Breast epithelium (tissue), 3 donors: ENCODE measurements at regions not wholly inside any gene's neighbourhood (a gene's known extent, or its start where the extent isn't known, plus 50 kb on each side); places are given as distances from the start of the nearest gene placed in this dataset.

Experiments
- POLR2AphosphoS5 ChIP-seq, 3 donors: sonication (generic); formaldehyde crosslinking; IDR thresholded peaks; one replicate each; pipeline ENCODE4 v1.6.1; 2017; ENCODE audit warnings: antibody characterized with exemption in 3 of 3
- TF ChIP-seq, protein P1 (sequence below), 3 donors: fragments of 450-650 bp; IDR thresholded peaks; one replicate each; pipeline ENCODE4 v1.5.1; 2016 to 2017; ENCODE audit warnings: antibody characterized with exemption in 3 of 3, mild to moderate bottlenecking in 3 of 3, moderate library complexity in 3 of 3

DNA sequence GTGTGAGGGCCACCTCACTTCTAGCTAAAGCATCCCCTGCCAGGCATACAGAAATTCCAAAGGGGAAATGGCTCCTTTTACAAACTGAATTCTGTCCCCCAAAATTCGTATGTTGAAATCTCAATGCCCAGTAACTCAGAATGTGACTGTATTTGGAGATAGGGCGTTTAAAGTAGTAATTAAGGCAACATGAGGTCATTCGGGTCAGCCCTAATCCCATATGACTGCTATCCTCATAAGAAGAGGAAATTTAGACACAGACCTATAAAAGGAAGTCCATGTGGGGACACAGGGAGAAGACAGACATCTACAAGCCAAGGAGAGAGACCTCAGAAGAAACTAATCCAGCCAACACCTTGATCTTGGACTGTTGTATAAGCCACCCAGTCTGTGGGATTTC lies 119.1 kb downstream of the CHST1 start:
- TF ChIP-seq, protein P1, sequence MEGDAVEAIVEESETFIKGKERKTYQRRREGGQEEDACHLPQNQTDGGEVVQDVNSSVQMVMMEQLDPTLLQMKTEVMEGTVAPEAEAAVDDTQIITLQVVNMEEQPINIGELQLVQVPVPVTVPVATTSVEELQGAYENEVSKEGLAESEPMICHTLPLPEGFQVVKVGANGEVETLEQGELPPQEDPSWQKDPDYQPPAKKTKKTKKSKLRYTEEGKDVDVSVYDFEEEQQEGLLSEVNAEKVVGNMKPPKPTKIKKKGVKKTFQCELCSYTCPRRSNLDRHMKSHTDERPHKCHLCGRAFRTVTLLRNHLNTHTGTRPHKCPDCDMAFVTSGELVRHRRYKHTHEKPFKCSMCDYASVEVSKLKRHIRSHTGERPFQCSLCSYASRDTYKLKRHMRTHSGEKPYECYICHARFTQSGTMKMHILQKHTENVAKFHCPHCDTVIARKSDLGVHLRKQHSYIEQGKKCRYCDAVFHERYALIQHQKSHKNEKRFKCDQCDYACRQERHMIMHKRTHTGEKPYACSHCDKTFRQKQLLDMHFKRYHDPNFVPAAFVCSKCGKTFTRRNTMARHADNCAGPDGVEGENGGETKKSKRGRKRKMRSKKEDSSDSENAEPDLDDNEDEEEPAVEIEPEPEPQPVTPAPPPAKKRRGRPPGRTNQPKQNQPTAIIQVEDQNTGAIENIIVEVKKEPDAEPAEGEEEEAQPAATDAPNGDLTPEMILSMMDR (IDR thresholded peaks at IDR 0.05) = no peak
- TF ChIP-seq POLR2AphosphoS5 (IDR thresholded peaks at IDR 0.05) = no peak
